Thyroid gland (tissue), 4 donors: ENCODE measurements at regions not wholly inside any gene's neighbourhood (a gene's known extent, or its start where the extent isn't known, plus 50 kb on each side); places are given as distances from the start of the nearest gene placed in this dataset.

Experiments
- DNase-seq, 2 donors: peaks; one replicate each; pipeline ENCODE4 v3.0.0-alpha.2; 2019
- H3K27ac ChIP-seq, 3 donors: fragments of 200-600 bp; sonication (generic); 1 replicate in 2 of 3; 2 replicates in 1 of 3; pipeline ENCODE4 v1.5.1; 2016 to 2019; ENCODE audit warnings: mild to moderate bottlenecking in 1 of 3, moderate library complexity in 1 of 3
- H3K27me3 ChIP-seq: fragments of 200-600 bp; sonication (generic); one replicate; pipeline ENCODE4 v1.5.1; 2019
- H3K36me3 ChIP-seq, 2 donors: fragments of 200-600 bp; sonication (generic); one replicate each; pipeline ENCODE4 v1.5.1; 2016 to 2019
- H3K4me1 ChIP-seq, 2 donors: fragments of 200-600 bp; sonication (generic); one replicate each; pipeline ENCODE4 v1.5.1; 2017 to 2019
- H3K4me3 ChIP-seq, 3 donors: fragments of 200-600 bp; sonication (generic); replicated peaks in 1 of 3; 1 replicate in 2 of 3; 2 replicates in 1 of 3; pipeline ENCODE4 v1.5.1; 2016; ENCODE audit warnings: mild to moderate bottlenecking in 1 of 3
- H3K9me3 ChIP-seq: fragments of 200-600 bp; sonication (generic); one replicate; pipeline ENCODE4 v1.5.1; 2017
- POLR2A ChIP-seq, 2 donors: fragments of 450-650 bp; IDR thresholded peaks; one replicate each; pipeline ENCODE4 v1.6.1; 2017; ENCODE audit warnings: antibody characterized with exemption in 2 of 2, mild to moderate bottlenecking in 2 of 2, moderate library complexity in 1 of 2
- WGBS, 2 donors: methylation state at CpG; one replicate each; pipeline ENCODE4 v1.1.5; 2017; 5-methylcytosine and 5-hydroxymethylcytosine counted together
- intact Hi-C: fragments of 100-400 bp; cut with DNase I; formaldehyde crosslinking; loops from one replicate; pipeline ENCODE4 v1.15.1; 2023
- TF ChIP-seq, protein P1 (sequence below), 6 experiments: fragments of 200-600 bp in 3 of 6; fragments of 450-650 bp in 3 of 6; sonication (generic) in 3 of 6; IDR thresholded peaks; one replicate each; pipeline ENCODE4 v1.5.1; 2016 to 2019; ENCODE audit warnings: antibody characterized with exemption in 6 of 6, mild to moderate bottlenecking in 2 of 6, inconsistent platforms in 1 of 6, moderate library complexity in 1 of 6

DNA sequence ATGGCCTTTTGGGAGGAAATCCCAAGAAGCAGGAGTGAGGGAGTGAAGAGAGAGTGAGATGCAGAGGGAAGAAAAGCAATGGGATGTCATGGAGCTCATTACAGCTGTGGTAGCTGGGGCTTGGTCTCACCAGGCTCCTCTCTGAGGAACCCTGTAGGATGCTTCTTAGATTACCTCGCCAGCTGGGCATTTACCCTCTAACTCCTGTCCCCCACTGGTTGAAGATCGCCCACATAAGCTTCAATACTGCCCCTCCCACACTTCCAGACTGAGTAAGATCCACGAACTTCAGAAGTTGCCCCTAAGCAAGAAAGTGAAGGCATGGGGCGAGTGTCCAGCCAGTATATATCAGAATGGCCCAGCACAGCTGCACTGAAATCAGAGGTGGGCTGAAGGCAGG is 58.1 kb upstream of the SLC35B4 start:
- Histone ChIP-seq H3K4me3 (no peak overlapping the region), H3K27ac (no peak overlapping the region), H3K9me3 (no peaks in the 10 kb centered on the region), H3K36me3 (no peaks in the 10 kb centered on the region), H3K27me3 (no peaks in the 10 kb centered on the region), H3K4me1 (no peaks in the 10 kb centered on the region)
- DNase-seq: no peak
- intact Hi-C loops: no loop called here
- TF ChIP-seq POLR2A (IDR thresholded peaks at IDR 0.05): no peak
- TF ChIP-seq, protein P1, sequence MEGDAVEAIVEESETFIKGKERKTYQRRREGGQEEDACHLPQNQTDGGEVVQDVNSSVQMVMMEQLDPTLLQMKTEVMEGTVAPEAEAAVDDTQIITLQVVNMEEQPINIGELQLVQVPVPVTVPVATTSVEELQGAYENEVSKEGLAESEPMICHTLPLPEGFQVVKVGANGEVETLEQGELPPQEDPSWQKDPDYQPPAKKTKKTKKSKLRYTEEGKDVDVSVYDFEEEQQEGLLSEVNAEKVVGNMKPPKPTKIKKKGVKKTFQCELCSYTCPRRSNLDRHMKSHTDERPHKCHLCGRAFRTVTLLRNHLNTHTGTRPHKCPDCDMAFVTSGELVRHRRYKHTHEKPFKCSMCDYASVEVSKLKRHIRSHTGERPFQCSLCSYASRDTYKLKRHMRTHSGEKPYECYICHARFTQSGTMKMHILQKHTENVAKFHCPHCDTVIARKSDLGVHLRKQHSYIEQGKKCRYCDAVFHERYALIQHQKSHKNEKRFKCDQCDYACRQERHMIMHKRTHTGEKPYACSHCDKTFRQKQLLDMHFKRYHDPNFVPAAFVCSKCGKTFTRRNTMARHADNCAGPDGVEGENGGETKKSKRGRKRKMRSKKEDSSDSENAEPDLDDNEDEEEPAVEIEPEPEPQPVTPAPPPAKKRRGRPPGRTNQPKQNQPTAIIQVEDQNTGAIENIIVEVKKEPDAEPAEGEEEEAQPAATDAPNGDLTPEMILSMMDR (IDR thresholded peaks at IDR 0.05): no peak
- 87 to 90% methylated on average over 4 of the region's 4 CpGs for WGBS, 2 donors

DNA sequence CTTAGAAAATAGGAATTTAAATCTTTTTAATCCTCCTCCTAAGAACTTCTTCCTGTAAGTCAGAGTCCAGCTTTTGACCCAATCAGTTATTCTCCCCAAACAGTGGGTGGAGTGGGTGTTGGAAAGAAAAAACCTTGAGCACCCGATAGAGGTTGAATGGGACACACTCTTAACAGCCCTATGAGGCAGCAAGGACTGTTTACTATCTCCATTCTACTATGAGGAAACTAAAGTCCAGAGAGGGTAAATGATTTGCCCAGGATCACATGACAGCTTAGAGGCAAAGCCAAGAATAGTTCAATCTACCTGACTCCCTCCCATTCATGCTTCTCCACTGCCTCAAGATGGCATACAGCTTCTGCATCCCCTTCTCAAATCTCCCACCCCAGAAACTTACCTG is 57.6 kb upstream of the SLC35B4 start:
- TF ChIP-seq POLR2A (IDR thresholded peaks at IDR 0.05): no peak
- TF ChIP-seq, protein P1 (IDR thresholded peaks at IDR 0.05): no peak
- H3K27me3 ChIP-seq: no peaks in the 10 kb centered on the region
- H3K4me1 ChIP-seq: no peaks in the 10 kb centered on the region
- 92 to 93% methylated on average over 1 of the region's 1 CpG for WGBS, 2 donors
- no peak overlapping the region for H3K4me3 ChIP-seq
- intact Hi-C loops: no loop called here
- DNase-seq: no peak
- H3K36me3 ChIP-seq: no peaks in the 10 kb centered on the region
- no peaks in the 10 kb centered on the region for H3K9me3 ChIP-seq
- no peak overlapping the region for H3K27ac ChIP-seq

DNA sequence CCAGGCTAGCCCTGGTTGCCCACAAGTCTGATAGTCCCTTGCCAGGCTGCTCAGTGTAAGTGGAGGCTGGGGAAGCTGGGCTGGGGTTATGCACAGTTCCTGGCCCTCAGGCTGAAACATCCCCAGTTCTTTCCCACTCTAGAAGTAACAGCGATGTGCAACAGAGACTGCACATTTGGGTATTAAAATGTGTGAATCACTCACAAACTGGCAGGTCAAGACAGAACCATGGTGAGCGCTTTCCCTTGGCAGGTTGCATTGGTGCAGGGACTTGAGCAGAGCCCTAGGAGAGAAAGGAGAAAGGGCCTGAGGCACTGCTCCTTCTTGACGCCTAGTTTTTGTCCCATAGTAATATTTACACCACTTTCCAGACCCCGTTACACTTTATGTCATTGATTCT is 56.1 kb upstream of the SLC35B4 start:
- H3K27me3 ChIP-seq: no peaks in the 10 kb centered on the region
- DNase-seq: no peak
- intact Hi-C loops: no loop called here
- no peak for TF ChIP-seq POLR2A (IDR thresholded peaks at IDR 0.05)
- TF ChIP-seq, protein P1 (IDR thresholded peaks at IDR 0.05): no peak
- 95% methylated on average over 4 of the region's 4 CpGs for WGBS, 2 donors
- no peaks in the 10 kb centered on the region for H3K4me1 ChIP-seq
- H3K4me3 ChIP-seq: no peak overlapping the region
- no peaks in the 10 kb centered on the region for H3K36me3 ChIP-seq
- no peaks in the 10 kb centered on the region for H3K9me3 ChIP-seq
- no peak overlapping the region for H3K27ac ChIP-seq

- TF ChIP-seq, protein P1 (IDR thresholded peaks at IDR 0.05): no peak
- no peak for TF ChIP-seq POLR2A (IDR thresholded peaks at IDR 0.05)
- H3K9me3 ChIP-seq: no peaks in the 10 kb centered on the region
- intact Hi-C loops: no loop called here
- H3K4me1 ChIP-seq: no peaks in the 10 kb centered on the region
- H3K27me3 ChIP-seq: no peaks in the 10 kb centered on the region
- H3K27ac ChIP-seq: no peak overlapping the region
- H3K4me3 ChIP-seq: no peak overlapping the region
- DNase-seq: no peak
- 91 to 94% methylated on average over 5 of the region's 5 CpGs for WGBS, 2 donors
- H3K36me3 ChIP-seq: no peaks in the 10 kb centered on the region
These were observed 55.2 kb upstream of the SLC35B4 start for GRCh38 chr7:134371971-134372370.

GRCh38 chr7:134371536-134371935 is 54.8 kb upstream of the SLC35B4 start:
- no peak for TF ChIP-seq POLR2A (IDR thresholded peaks at IDR 0.05)
- TF ChIP-seq, protein P1 (IDR thresholded peaks at IDR 0.05): no peak
- 86 to 87% methylated on average over 4 of the region's 4 CpGs for WGBS, 2 donors
- intact Hi-C loops: no loop called here
- Histone ChIP-seq H3K27ac (no peak overlapping the region), H3K27me3 (no peaks in the 10 kb centered on the region), H3K4me3 (no peak overlapping the region), H3K36me3 (no peaks in the 10 kb centered on the region), H3K4me1 (no peaks in the 10 kb centered on the region), H3K9me3 (no peaks in the 10 kb centered on the region)
- DNase-seq: no peak
